ENCODE measurements at regions not wholly inside any gene's neighbourhood (a gene's known extent, or its start where the extent isn't known, plus 50 kb on each side); places are given as distances from the start of the nearest gene placed in this dataset.
"Not testable (repeated sequence)": the region's sequence is repeated elsewhere in the genome, so short reads cannot be mapped to it uniquely, and the experiment has no call there.

DNA sequence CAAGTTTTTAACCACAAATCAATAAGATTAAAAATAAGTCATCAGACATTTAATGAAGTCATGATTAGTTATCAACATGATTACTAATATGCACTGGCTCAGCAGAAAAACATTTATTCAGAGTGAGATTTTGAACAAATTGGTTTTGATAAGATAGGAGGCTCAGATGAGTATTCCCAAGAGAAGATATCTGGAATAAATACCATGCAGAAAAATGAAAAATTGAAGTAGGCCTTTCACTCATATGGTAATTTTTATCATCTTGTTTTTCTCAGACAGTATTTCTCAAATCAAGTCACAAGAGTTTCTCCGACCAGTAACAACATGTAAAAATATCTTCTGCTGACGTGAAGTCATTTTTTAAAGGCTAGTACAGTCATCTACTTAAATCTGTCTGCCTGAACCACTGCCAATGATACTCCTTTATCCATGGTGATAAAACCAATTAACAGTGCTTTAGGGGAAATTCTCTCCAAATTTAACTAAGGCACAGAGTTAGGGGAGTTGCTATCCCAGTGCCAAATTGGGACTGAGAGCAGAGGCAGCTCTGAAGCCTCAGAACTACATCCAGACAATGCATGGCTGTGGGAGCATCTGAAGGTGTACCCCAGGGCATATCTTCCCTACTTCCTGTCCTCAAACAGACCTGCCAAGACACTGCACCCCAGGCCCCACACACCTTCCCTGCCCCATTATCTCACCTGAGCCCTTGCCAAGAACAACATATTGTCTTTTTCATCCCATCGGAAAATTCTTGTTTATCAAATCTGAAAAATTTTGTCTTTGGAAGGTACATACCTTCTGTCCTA is 105.5 kb upstream of the TSLP start:
- ATAC-seq (peak in 1 of 2 donors; percentile 29), DNase-seq (no peak)
- no peaks in the 10 kb centered on the region for H3K4me1 ChIP-seq (ENCODE audit: control insufficient read depth, insufficient read depth, low read length)
- intact Hi-C loops (cut with DNase I), result no loop called here
- H3K9me3 ChIP-seq (ENCODE audit: control insufficient read depth, low read length), result no peaks in the 10 kb centered on the region
- no peak overlapping the region for H3K4me3 ChIP-seq (ENCODE audit: low read length)
- H3K27me3 ChIP-seq (ENCODE audit: control insufficient read depth, insufficient read depth), result no peaks in the 10 kb centered on the region
- 45% methylated on average over 3 of the region's 3 CpGs for WGBS
- no peak overlapping the region for H3K27ac ChIP-seq (ENCODE audit: low read length)

DNA sequence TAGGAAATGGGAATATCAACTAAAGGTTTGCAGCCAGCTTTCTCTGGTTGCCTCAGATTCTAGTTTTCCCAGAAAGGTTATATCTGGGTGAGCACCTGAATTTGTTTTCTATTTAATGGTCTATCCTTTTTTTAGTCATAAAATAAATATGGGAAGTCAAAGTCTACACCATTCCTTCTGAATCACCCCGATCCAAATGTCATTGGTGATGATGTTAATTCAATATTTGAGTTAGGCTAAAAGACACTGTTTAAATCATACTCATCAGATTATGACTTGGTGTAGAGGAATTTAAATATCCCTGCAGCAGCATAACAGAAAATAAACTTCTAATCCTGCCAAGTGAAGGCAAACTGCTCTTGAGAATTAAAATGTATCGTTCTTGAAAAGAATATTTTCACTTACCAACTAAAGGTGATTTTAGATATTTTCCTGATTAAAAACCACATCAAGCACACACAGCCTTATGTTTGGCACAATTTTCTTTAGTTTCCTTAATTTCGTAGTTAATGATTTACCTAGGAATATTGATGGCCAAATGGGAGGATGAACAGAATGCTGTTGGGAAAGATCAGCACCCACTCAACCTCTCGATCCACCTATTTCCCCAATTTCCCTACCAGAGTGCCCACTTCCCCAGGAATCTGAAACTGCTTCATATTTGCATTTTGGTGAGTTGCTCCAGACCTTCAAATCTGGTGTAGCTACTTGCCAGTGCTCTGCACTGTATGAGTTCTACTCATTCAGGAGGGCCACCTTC is 103.1 kb upstream of the TSLP start:
- intact Hi-C loops (cut with DNase I), result no loop called here
- WGBS, result 79% methylated on average over 4 of the region's 4 CpGs

DNA sequence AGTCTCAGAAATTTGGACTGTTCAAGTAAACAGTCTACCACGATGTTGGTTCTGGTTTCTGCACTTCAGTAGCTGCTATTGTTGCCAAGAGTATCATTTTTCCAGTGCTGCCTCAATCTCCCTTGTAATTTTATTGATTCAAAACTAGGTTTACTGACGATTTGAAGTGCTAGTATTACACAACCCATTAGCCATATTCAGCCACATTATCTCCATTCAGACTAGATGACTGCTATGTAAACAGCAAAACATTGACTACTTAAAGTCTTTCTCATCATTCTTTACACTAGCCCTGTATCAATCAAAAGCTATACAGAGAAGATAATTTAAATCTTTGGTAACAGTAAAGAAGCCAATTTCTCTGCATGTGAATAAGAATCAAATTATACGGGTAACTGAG is 102.0 kb upstream of the TSLP start:
- Histone ChIP-seq H3K9me3 (ENCODE audit: control insufficient read depth, low read length) (no peaks in the 10 kb centered on the region), H3K27ac (ENCODE audit: low read length) (no peak overlapping the region), H3K27me3 (ENCODE audit: control insufficient read depth, insufficient read depth) (no peaks in the 10 kb centered on the region), H3K4me3 (ENCODE audit: low read length) (no peak overlapping the region), H3K4me1 (ENCODE audit: control insufficient read depth, insufficient read depth, low read length) (no peaks in the 10 kb centered on the region)
- 48% methylated on average over 3 of the region's 3 CpGs for whole genome bisulfite sequencing
- DNase-seq (no peak), ATAC-seq (no peak)
- intact Hi-C loops (cut with DNase I), result no loop called here

More for the DNA sequence above, 103.1 kb upstream of the TSLP start:
- Histone ChIP-seq H3K27me3 (ENCODE audit: control insufficient read depth, insufficient read depth) (no peaks in the 10 kb centered on the region), H3K4me3 (ENCODE audit: low read length) (no peak overlapping the region), H3K9me3 (ENCODE audit: control insufficient read depth, low read length) (no peaks in the 10 kb centered on the region), H3K4me1 (ENCODE audit: control insufficient read depth, insufficient read depth, low read length) (no peaks in the 10 kb centered on the region), H3K27ac (ENCODE audit: low read length) (no peak overlapping the region)
- no peak for ATAC-seq
- DNase-seq, result no peak

DNA sequence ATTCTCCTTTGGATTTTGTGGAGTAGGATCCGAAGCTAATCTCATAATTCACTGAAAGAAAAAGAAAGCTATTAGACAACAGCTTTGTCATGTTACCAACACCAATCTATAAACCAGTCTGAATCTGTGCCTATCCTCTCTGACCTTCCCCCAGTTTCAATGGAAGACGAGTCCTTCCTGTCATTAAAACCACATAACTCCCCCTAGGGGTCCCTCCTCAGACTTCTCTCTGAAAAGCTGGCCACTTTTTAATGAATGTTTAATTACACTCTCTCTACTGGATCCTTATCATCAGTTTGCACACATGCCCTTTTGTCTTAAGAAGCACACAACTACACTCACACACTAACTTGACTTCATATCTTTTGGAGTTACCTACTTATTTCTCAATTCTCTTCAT is 98.0 kb upstream of the TSLP start:
- Histone ChIP-seq H3K27ac (ENCODE audit: low read length) (no peak overlapping the region), H3K4me3 (ENCODE audit: low read length) (no peak overlapping the region), H3K27me3 (ENCODE audit: control insufficient read depth, insufficient read depth) (no peaks in the 10 kb centered on the region), H3K4me1 (ENCODE audit: control insufficient read depth, insufficient read depth, low read length) (no peaks in the 10 kb centered on the region), H3K9me3 (ENCODE audit: control insufficient read depth, low read length) (no peaks in the 10 kb centered on the region)
- WGBS, result 38% methylated on average over 2 of the region's 2 CpGs
- no peak for DNase-seq
- intact Hi-C loops (cut with DNase I), result no loop called here
- ATAC-seq, result no peak

GRCh38 chr5:110977915-110978314 is 93.6 kb upstream of the TSLP start:
- Histone ChIP-seq H3K27me3 (ENCODE audit: control insufficient read depth, insufficient read depth) (no peaks in the 10 kb centered on the region), H3K4me3 (ENCODE audit: low read length) (no peak overlapping the region), H3K4me1 (ENCODE audit: control insufficient read depth, insufficient read depth, low read length) (no peaks in the 10 kb centered on the region), H3K9me3 (ENCODE audit: control insufficient read depth, low read length) (no peaks in the 10 kb centered on the region), H3K27ac (ENCODE audit: low read length) (no peak overlapping the region)
- 88% methylated on average over 1 of the region's 1 CpG for WGBS
- ATAC-seq, result no peak
- DNase-seq, result no peak
- intact Hi-C loops (cut with DNase I), result no loop called here

- ATAC-seq; H3K27ac ChIP-seq (ENCODE audit: low read length); intact Hi-C loops (cut with DNase I); DNase-seq; H3K4me3 ChIP-seq (ENCODE audit: low read length); H3K27me3 ChIP-seq (ENCODE audit: control insufficient read depth, insufficient read depth); H3K9me3 ChIP-seq (ENCODE audit: control insufficient read depth, low read length); H3K4me1 ChIP-seq (ENCODE audit: control insufficient read depth, insufficient read depth, low read length): not testable (repeated sequence)
- WGBS, result 77% methylated on average over 19 of the region's 19 CpGs
These were observed 85.6 kb upstream of the TSLP start for GRCh38 chr5:110985882-110986281.

- intact Hi-C loops (cut with DNase I); H3K9me3 ChIP-seq (ENCODE audit: control insufficient read depth, low read length); H3K27ac ChIP-seq (ENCODE audit: low read length); H3K4me1 ChIP-seq (ENCODE audit: control insufficient read depth, insufficient read depth, low read length); ATAC-seq; H3K27me3 ChIP-seq (ENCODE audit: control insufficient read depth, insufficient read depth); DNase-seq; H3K4me3 ChIP-seq (ENCODE audit: low read length): not testable (repeated sequence)
- WGBS, result 87% methylated on average over 3 of the region's 3 CpGs
These were observed 83.9 kb upstream of the TSLP start for GRCh38 chr5:110987573-110987972.

DNA sequence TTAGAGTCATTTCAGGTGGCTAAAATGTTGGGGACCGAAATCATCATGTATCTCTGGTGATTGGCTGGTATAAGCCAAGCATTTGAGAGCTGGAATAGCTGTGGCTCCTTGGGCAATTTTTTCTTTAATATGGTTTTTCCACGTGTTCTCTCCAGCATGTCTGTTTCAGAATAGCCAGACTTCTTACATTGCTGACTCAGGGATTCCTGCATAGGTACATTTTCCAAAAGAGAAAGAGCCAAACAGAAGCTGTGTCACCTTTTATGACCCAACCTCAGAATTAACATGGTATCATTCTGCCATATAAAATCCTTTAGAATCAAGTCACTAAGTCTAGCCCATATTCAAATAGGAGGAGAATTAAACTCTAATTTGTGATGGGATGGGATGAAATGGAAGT is 74.8 kb upstream of the TSLP start:
- DNase-seq (no peak), ATAC-seq (no peak)
- Histone ChIP-seq H3K4me3 (ENCODE audit: low read length) (no peak overlapping the region), H3K9me3 (ENCODE audit: control insufficient read depth, low read length) (no peaks in the 10 kb centered on the region), H3K4me1 (ENCODE audit: control insufficient read depth, insufficient read depth, low read length) (no peaks in the 10 kb centered on the region), H3K27ac (ENCODE audit: low read length) (no peak overlapping the region), H3K27me3 (ENCODE audit: control insufficient read depth, insufficient read depth) (no peaks in the 10 kb centered on the region)
- WGBS, result 48% methylated on average over 2 of the region's 2 CpGs
- intact Hi-C loops (cut with DNase I), result no loop called here

GRCh38 chr5:111002036-111002435 is 69.5 kb upstream of the TSLP start:
- ATAC-seq, result no peak
- Histone ChIP-seq H3K27ac (ENCODE audit: low read length) (no peak overlapping the region), H3K9me3 (ENCODE audit: control insufficient read depth, low read length) (no peaks in the 10 kb centered on the region), H3K27me3 (ENCODE audit: control insufficient read depth, insufficient read depth) (no peaks in the 10 kb centered on the region), H3K4me1 (ENCODE audit: control insufficient read depth, insufficient read depth, low read length) (no peaks in the 10 kb centered on the region), H3K4me3 (ENCODE audit: low read length) (no peak overlapping the region)
- intact Hi-C loops (cut with DNase I), result no loop called here
- WGBS, result 79% methylated on average over 3 of the region's 3 CpGs
- no peak for DNase-seq

GRCh38 chr5:111003623-111004022 is 67.9 kb upstream of the TSLP start:
- ATAC-seq (no peak), DNase-seq (no peak)
- Histone ChIP-seq H3K27ac (ENCODE audit: low read length) (no peak overlapping the region), H3K27me3 (ENCODE audit: control insufficient read depth, insufficient read depth) (no peaks in the 10 kb centered on the region), H3K4me3 (ENCODE audit: low read length) (no peak overlapping the region), H3K4me1 (ENCODE audit: control insufficient read depth, insufficient read depth, low read length) (no peaks in the 10 kb centered on the region), H3K9me3 (ENCODE audit: control insufficient read depth, low read length) (no peaks in the 10 kb centered on the region)
- intact Hi-C loops (cut with DNase I), result no loop called here
- 92% methylated on average over 1 of the region's 1 CpG for WGBS

DNA sequence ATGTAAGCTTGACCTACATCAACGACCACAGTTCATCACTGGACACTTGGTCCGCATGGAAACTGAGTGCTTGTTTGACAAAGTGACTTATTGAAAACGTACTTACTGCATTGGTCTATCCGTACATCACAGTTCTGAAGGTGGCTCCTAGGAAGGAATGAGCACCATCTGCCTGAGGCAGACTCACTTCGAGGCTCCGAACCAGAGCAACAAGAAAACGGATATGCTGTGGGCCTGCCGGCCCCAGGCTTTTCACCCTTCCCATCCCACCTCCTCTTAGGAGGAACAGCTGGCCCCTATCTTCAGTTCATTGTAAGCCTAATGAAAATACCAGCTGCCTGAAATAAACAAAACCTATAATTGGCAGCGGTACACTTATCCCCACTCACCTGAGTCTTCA is 67.2 kb upstream of the TSLP start:
- no peaks in the 10 kb centered on the region for H3K9me3 ChIP-seq (ENCODE audit: control insufficient read depth, low read length)
- H3K4me3 ChIP-seq (ENCODE audit: low read length), result no peak overlapping the region
- intact Hi-C loops (cut with DNase I), result no loop called here
- DNase-seq (no peak), ATAC-seq (no peak)
- WGBS, result 74% methylated on average over 9 of the region's 9 CpGs
- H3K27ac ChIP-seq (ENCODE audit: low read length), result no peak overlapping the region
- no peaks in the 10 kb centered on the region for H3K4me1 ChIP-seq (ENCODE audit: control insufficient read depth, insufficient read depth, low read length)
- H3K27me3 ChIP-seq (ENCODE audit: control insufficient read depth, insufficient read depth), result no peaks in the 10 kb centered on the region
